GM10266 (cell line): ENCODE measurements at regions not wholly inside any gene's neighbourhood (a gene's known extent, or its start where the extent isn't known, plus 50 kb on each side); places are given as distances from the start of the nearest gene placed in this dataset.

Experiments
- DNase-seq: peaks from one replicate; pipeline ENCODE4 v3.0.0; 2012; ENCODE audit errors: extremely low spot score
- TF ChIP-seq, protein P1 (sequence below): IDR thresholded peaks from 2 replicates; pipeline ENCODE4 v1.5.1; 2012; ENCODE audit warnings: mild to moderate bottlenecking, low read depth; ENCODE audit not compliant: control insufficient read depth, insufficient read depth; ENCODE audit errors: missing control alignments

DNA sequence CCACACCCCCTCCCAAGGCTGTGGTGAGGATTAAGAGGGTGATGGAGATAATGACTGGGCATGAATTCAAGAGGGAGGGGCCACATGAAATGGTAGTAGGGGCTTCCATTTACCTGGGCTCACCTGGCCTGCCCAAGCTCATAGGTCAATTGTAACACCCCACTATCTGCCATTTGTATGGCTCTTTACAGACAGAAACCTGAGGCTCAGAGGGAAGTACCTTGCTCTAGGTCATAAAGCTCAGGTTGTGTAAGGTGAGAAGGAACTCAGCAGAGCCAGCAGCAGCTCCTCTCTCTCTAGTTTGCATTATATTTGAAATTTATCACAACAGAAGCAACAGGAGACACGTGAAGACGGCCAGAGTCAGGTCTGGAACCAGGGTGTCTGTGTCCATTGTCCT, 133.4 kb upstream of the ALDH1B1 start:
- TF ChIP-seq, protein P1, sequence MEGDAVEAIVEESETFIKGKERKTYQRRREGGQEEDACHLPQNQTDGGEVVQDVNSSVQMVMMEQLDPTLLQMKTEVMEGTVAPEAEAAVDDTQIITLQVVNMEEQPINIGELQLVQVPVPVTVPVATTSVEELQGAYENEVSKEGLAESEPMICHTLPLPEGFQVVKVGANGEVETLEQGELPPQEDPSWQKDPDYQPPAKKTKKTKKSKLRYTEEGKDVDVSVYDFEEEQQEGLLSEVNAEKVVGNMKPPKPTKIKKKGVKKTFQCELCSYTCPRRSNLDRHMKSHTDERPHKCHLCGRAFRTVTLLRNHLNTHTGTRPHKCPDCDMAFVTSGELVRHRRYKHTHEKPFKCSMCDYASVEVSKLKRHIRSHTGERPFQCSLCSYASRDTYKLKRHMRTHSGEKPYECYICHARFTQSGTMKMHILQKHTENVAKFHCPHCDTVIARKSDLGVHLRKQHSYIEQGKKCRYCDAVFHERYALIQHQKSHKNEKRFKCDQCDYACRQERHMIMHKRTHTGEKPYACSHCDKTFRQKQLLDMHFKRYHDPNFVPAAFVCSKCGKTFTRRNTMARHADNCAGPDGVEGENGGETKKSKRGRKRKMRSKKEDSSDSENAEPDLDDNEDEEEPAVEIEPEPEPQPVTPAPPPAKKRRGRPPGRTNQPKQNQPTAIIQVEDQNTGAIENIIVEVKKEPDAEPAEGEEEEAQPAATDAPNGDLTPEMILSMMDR, result no peak
- DNase-seq, result no peak

DNA sequence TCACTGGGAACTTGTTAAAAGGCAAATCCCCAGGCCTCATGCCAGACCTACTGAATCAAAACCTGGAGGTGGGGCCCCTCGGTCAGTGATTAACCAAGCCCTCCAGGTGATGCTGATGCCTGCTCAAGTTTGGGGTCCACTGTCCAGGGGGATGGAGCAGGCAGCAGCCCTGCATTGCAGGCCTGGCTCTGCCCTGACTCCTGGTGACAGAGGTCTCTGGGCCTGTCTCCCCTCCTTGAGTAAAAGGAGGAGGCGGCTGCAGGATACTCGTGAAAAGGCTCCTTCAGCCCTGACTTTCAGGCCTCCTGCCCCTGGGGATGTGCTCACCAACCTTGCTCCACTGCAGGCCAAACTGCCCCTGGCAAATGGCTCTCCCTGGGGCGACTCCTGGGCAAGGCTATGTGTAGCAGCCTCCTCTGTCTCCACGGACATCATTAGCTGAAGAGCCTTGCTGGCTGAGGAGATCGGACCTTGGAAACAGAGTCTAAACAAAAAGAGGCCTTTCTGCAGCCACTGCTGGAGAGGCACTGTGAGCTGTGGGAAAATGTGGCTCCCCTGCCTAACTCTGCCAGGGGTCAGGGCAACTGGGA, 134.8 kb upstream of the ALDH1B1 start:
- TF ChIP-seq, protein P1, result no peak
- DNase-seq, result no peak

DNA sequence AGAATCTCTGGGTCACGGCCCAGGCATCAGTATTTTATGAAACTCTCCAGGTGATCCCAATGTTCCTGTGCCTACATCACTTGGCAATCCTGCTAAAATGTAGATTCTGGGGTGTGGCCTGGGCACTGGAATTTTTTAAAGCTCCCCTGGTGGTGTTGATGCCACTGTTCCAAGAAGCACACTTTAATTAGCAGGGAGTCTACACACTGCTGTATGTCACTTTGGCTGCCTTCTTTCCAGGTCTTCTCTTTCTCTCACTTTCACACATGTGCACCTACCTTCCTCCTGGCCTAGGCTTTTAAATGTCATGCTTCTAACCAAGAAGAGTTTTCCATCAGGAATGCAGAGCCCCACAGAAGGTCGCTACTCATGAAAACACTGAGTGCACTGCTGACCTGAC, 136.0 kb upstream of the ALDH1B1 start:
- DNase-seq, result no peak
- TF ChIP-seq, protein P1, result no peak

DNA sequence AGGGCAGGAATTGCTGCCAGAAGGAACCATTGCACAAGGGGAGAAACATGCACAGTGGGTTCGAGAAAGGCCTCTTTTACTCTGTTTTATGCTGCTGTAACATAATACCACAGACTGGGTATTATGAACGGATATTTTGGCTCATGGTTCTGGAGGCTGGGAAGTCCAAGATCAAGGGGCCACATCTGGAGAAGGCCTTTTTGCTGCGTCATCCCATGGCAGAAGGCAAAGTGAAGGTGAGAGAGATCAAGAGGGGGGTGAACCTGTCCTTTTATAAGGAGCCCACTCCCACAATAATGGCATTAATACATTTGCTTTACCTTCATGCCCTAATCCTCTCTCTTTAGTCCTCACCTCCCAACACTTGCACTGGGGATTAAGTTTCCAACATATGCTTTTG, 136.9 kb upstream of the ALDH1B1 start:
- no peak for DNase-seq
- TF ChIP-seq, protein P1, result no peak

DNA sequence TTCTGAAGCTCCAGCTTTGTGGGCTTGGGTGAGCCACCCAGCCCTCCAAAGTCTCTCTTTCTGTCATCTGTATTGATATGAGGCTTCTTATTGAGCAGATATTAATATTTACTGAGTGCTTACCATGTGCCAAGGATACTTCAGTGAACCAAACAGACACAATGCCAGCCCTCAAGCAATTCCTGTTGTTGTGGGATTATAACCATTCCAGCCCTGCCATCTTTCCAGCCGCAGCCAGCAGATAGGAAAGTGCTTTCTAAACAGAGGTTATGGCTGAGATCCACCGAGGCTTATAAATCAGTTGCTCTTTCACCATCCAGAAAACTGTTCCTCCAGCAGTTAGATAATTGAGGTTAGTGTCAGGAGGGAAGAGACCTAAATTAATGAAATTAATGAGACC, 137.7 kb upstream of the ALDH1B1 start:
- TF ChIP-seq, protein P1, result no peak
- no peak for DNase-seq

DNA sequence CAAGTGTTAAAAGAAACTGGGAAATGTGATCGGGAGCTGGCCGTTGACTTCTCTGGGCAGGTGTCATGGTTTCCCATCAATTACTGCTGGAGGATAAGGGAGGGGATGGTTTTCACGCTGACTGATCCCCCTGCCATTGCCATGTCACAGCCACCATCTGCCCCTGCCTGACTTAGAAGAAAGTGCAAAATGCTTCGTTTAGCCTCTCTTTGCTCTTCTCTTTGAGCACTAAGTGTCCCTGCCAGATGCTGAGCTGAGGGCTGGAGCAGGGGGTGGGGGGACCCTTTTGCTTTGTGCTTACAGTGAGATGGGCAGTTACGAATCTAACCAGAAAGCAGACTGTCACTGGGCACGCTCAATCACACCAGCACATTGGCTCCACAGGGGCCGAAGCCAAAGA, 138.4 kb upstream of the ALDH1B1 start:
- TF ChIP-seq, protein P1, result no peak
- no peak for DNase-seq

DNA sequence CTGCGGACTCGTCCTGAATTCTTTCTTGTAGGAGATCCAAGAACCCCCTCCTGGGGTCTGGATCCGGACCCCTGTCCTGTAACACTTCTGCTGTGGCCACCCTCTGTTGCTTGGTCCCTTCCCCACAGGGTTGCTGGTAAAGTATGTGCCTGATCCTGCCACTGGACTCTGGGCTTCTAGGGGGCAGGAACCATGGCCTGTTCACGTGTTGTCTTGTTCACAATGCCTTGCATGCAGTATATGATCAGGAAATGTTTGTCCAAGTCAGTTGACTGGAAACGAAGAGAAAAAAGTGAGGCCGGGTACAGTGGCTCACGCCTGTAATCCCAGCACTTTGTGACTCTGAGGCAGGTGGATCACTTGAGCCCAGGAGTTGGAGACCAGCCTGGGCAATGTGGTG, 139.3 kb upstream of the ALDH1B1 start:
- TF ChIP-seq, protein P1, result no peak
- DNase-seq, result no peak
